H1 (cell line): ENCODE measurements at regions not wholly inside any gene's neighbourhood (a gene's known extent, or its start where the extent isn't known, plus 50 kb on each side); places are given as distances from the start of the nearest gene placed in this dataset.
A peak's percentile ranks its signal among the peaks of the same experiment; 100 is the strongest.

Experiments used
- CTCF ChIA-PET: fragments of 300-600 bp; sonication (Branson Sonifier 250); formaldehyde crosslinking; loops from one replicate; lab custom pipeline; 2021; ENCODE audit not compliant: partially characterized antibody; lab: Charles Lee
- POLR2A ChIA-PET: fragments of 300-600 bp; sonication (Branson Sonifier 250); formaldehyde crosslinking; loops from one replicate; lab custom pipeline; 2021; ENCODE audit warnings: inconsistent platforms; ENCODE audit not compliant: partially characterized antibody; lab: Charles Lee
- DNase-seq, 2 experiments: peaks; one replicate each; pipeline versions ENCODE4 v3.0.0 to v3.0.0-alpha.2; 2010 to 2022; ENCODE audit warnings: low spot score in 2 of 2, low read depth in 1 of 2, mixed read lengths in 1 of 2
- FAIRE-seq: peaks from 2 replicates; lab custom pipeline; 2011; peaks lifted over from hg19 to GRCh38; lab: Jason Lieb, UNC
- H2AFZ ChIP-seq: 2 replicates; pipeline ENCODE4 v1.8.1; 2012; ENCODE audit warnings: low read length, inconsistent platforms
- H2AK5ac ChIP-seq: 2 replicates; pipeline ENCODE4 v1.6.1; 2013; ENCODE audit warnings: low read depth, low read length
- H2BK120ac ChIP-seq: replicated peaks from 2 replicates; pipeline ENCODE3; 2013; ENCODE audit warnings: low read depth, low read length, inconsistent platforms
- H2BK12ac ChIP-seq: 2 replicates; pipeline ENCODE4 v1.6.1; 2013; ENCODE audit warnings: low read depth, low read length
- H2BK15ac ChIP-seq: 2 replicates; pipeline ENCODE4 v1.6.1; 2013; ENCODE audit warnings: low read length
- H2BK20ac ChIP-seq: 2 replicates; pipeline ENCODE4 v1.6.1; 2013; ENCODE audit warnings: low read length
- H2BK5ac ChIP-seq: 2 replicates; pipeline ENCODE4 v1.6.1; 2013; ENCODE audit warnings: low read depth, low read length
- H3K14ac ChIP-seq: 2 replicates; pipeline ENCODE4 v1.6.1; 2013; ENCODE audit warnings: inconsistent platforms; ENCODE audit not compliant: insufficient read length
- H3K18ac ChIP-seq: 2 replicates; pipeline ENCODE4 v1.6.1; 2013; ENCODE audit warnings: low read length; ENCODE audit errors: extremely low read depth
- H3K23ac ChIP-seq: 2 replicates; pipeline ENCODE4 v1.6.1; 2013; ENCODE audit warnings: inconsistent platforms; ENCODE audit not compliant: insufficient read length
- H3K23me2 ChIP-seq: 2 replicates; pipeline ENCODE4 v1.6.1; 2013; ENCODE audit warnings: low read depth, low read length
- H3K27ac ChIP-seq: 2 replicates; pipeline ENCODE4 v1.6.1; 2011; ENCODE audit warnings: low read depth, low read length, inconsistent platforms
- H3K27me3 ChIP-seq, 4 experiments: replicated peaks in 1 of 4; 1 replicate in 1 of 4; 2 replicates in 3 of 4; pipeline versions ENCODE4 v1.6.1 to v1.8.1; 2011 to 2013; ENCODE audit warnings: low read length in 3 of 4, mild to moderate bottlenecking in 3 of 4, inconsistent platforms in 2 of 4, mixed read lengths in 2 of 4, moderate library complexity in 1 of 4; ENCODE audit not compliant: control insufficient read depth in 3 of 4, insufficient read depth in 3 of 4; ENCODE audit errors: extremely low read depth in 1 of 4
- H3K36me3 ChIP-seq, 4 experiments: 2 replicates each; pipeline versions ENCODE4 v1.6.1 to v1.8.1; 2011 to 2013; ENCODE audit warnings: mild to moderate bottlenecking in 4 of 4, low read length in 3 of 4, moderate library complexity in 2 of 4, control low read depth in 1 of 4, inconsistent platforms in 1 of 4; ENCODE audit not compliant: insufficient read depth in 4 of 4, control insufficient read depth in 2 of 4
- H3K4ac ChIP-seq: replicated peaks from 2 replicates; pipeline ENCODE3; 2013; ENCODE audit warnings: low read length, low read depth, mixed read lengths, inconsistent platforms; ENCODE audit not compliant: insufficient read length
- H3K4me1 ChIP-seq, 4 experiments: replicated peaks in 1 of 4; 1 replicate in 1 of 4; 2 replicates in 3 of 4; pipeline versions ENCODE4 v1.6.1 to v1.8.1; 2011 to 2013; ENCODE audit warnings: low read length in 3 of 4, inconsistent platforms in 2 of 4, mixed read lengths in 1 of 4; ENCODE audit not compliant: insufficient read depth in 4 of 4, control insufficient read depth in 3 of 4
- H3K4me2 ChIP-seq, 2 experiments: 2 replicates each; pipeline versions ENCODE4 v1.6.1 to v1.8.1; 2011 to 2013; ENCODE audit warnings: low read depth in 2 of 2, low read length in 2 of 2, control low read depth in 1 of 2, inconsistent platforms in 1 of 2, mild to moderate bottlenecking in 1 of 2; ENCODE audit not compliant: insufficient read depth in 1 of 2
- H3K4me3 ChIP-seq, 4 experiments: fragments of 200-600, 300-600 bp in 1 of 4; sonication (generic), shearing (Covaris generic), sonication (Bioruptor Twin) in 1 of 4; 2 replicates each; pipeline versions ENCODE4 v1.5.1 to v1.8.1; 2011 to 2016; ENCODE audit warnings: low read length in 4 of 4, low read depth in 3 of 4, control low read depth in 2 of 4, inconsistent platforms in 2 of 4, mild to moderate bottlenecking in 2 of 4, mixed read lengths in 1 of 4, moderate library complexity in 1 of 4; ENCODE audit not compliant: insufficient read depth in 2 of 4; ENCODE audit errors: extremely low read depth in 1 of 4
- H3K56ac ChIP-seq: replicated peaks from 2 replicates; pipeline ENCODE3; 2013; ENCODE audit warnings: low read depth, mild to moderate bottlenecking, mixed read lengths, low read length, inconsistent platforms; ENCODE audit not compliant: insufficient read length
- H3K79me1 ChIP-seq: 2 replicates; pipeline ENCODE4 v1.6.1; 2013; ENCODE audit warnings: low read depth, low read length, control low read depth
- H3K79me2 ChIP-seq, 2 experiments: 2 replicates each; pipeline versions ENCODE4 v1.6.1 to v1.8.1; 2012 to 2013; ENCODE audit warnings: low read length in 2 of 2, mild to moderate bottlenecking in 2 of 2, inconsistent platforms in 1 of 2; ENCODE audit not compliant: insufficient read depth in 2 of 2, control insufficient read depth in 1 of 2
- H3K9ac ChIP-seq, 4 experiments: replicated peaks in 1 of 4; 1 replicate in 1 of 4; 2 replicates in 3 of 4; pipeline versions ENCODE4 v1.6.1 to v1.8.1; 2011 to 2013; ENCODE audit warnings: low read depth in 3 of 4, low read length in 3 of 4, control low read depth in 2 of 4, mild to moderate bottlenecking in 2 of 4, moderate library complexity in 2 of 4, inconsistent platforms in 1 of 4; ENCODE audit errors: extremely low read depth in 1 of 4
- H3K9me3 ChIP-seq, 2 experiments: 2 replicates each; pipeline versions ENCODE4 v1.6.1 to v1.8.1; 2012 to 2013; ENCODE audit warnings: mild to moderate bottlenecking in 2 of 2, moderate library complexity in 2 of 2, control low read depth in 1 of 2, inconsistent platforms in 1 of 2, low read depth in 1 of 2, low read length in 1 of 2, mixed read lengths in 1 of 2; ENCODE audit not compliant: insufficient read depth in 2 of 2
- H4K20me1 ChIP-seq, 2 experiments: replicated peaks in 1 of 2; 2 replicates each; pipeline versions ENCODE3 to v1.8.1; 2011 to 2013; ENCODE audit warnings: inconsistent platforms in 2 of 2, low read length in 2 of 2, mild to moderate bottlenecking in 1 of 2; ENCODE audit not compliant: insufficient read depth in 2 of 2, control insufficient read depth in 1 of 2
- H4K5ac ChIP-seq: 2 replicates; pipeline ENCODE4 v1.6.1; 2013; ENCODE audit warnings: low read length, low read depth, mixed read lengths, inconsistent platforms; ENCODE audit not compliant: insufficient read length
- H4K8ac ChIP-seq: 2 replicates; pipeline ENCODE4 v1.8.0; 2013; ENCODE audit warnings: mild to moderate bottlenecking, moderate library complexity, low read length, inconsistent platforms; ENCODE audit not compliant: insufficient read depth; ENCODE audit errors: extremely low read depth
- H4K91ac ChIP-seq: replicated peaks from 2 replicates; pipeline ENCODE3; 2013; ENCODE audit warnings: low read length, mixed read lengths, inconsistent platforms; ENCODE audit not compliant: insufficient read length
- BACH1 ChIP-seq: IDR thresholded peaks from 2 replicates; pipeline ENCODE4 v1.6.1; 2012; ENCODE audit warnings: low read length, improper control_type of control experiment
- CEBPB ChIP-seq: IDR thresholded peaks from 2 replicates; pipeline ENCODE4 v1.6.1; 2012; ENCODE audit warnings: low read depth, low read length
- EP300 ChIP-seq, 2 experiments: IDR thresholded peaks; 1 replicate in 1 of 2; 2 replicates in 1 of 2; pipeline ENCODE4 v1.6.1; 2011 to 2012; ENCODE audit warnings: low read depth in 2 of 2, low read length in 2 of 2, mild to moderate bottlenecking in 2 of 2, borderline replicate concordance in 1 of 2, inconsistent platforms in 1 of 2, moderate library complexity in 1 of 2
- JUND ChIP-seq: IDR thresholded peaks from 2 replicates; pipeline ENCODE4 v1.6.1; 2011; ENCODE audit warnings: mild to moderate bottlenecking, improper control_type of control experiment, low read length
- KDM1A ChIP-seq: fragments of 200-600, 300-600 bp; sonication (generic); IDR thresholded peaks from 2 replicates; pipeline ENCODE4 v1.7.1; 2016; ENCODE audit warnings: mild to moderate bottlenecking, low read length, borderline replicate concordance
- KDM4A ChIP-seq: IDR thresholded peaks from one replicate; pipeline ENCODE4 v1.7.1; 2012; ENCODE audit warnings: low read depth, mild to moderate bottlenecking, moderate library complexity, low read length, inconsistent platforms; ENCODE audit not compliant: severe bottlenecking
- MAFK ChIP-seq: IDR thresholded peaks from 2 replicates; pipeline ENCODE4 v1.6.1; 2012; ENCODE audit warnings: low read depth, mild to moderate bottlenecking, improper control_type of control experiment, low read length
- RNF2 ChIP-seq: fragments of 200-900, 300-1000 bp; sonication (generic); IDR thresholded peaks from 2 replicates; pipeline ENCODE4 v1.7.1; 2016; ENCODE audit warnings: borderline replicate concordance, low read depth, mild to moderate bottlenecking, antibody characterized with exemption, low read length; ENCODE audit not compliant: poor library complexity, severe bottlenecking; ENCODE audit errors: missing control alignments
- SRF ChIP-seq: IDR thresholded peaks from 2 replicates; pipeline ENCODE4 v1.6.1; 2011; ENCODE audit warnings: mild to moderate bottlenecking, low read depth, low read length, moderate library complexity
- TAF7 ChIP-seq: optimal IDR thresholded peaks from 2 replicates; pipeline ENCODE3; 2011; ENCODE audit warnings: low read depth, mild to moderate bottlenecking, inconsistent platforms, low read length, moderate library complexity, borderline replicate concordance
- WGBS, 2 experiments: shearing (Covaris generic) in 1 of 2; methylation state at CpG; one replicate each; pipeline versions ENCODE4 v1.1.6 to v1.1.7; 2013 to 2015; ENCODE audit warnings: low lambda C conversion rate in 2 of 2, mixed read lengths in 2 of 2, inconsistent platforms in 1 of 2, low coverage in 1 of 2, missing lambda C conversion rate in 1 of 2; ENCODE audit not compliant: insufficient replicate concordance in 2 of 2, insufficient coverage in 1 of 2, insufficient read length in 1 of 2; ENCODE audit errors: extremely low coverage in 1 of 2, missing lambda C conversion rate in 1 of 2; 5-methylcytosine and 5-hydroxymethylcytosine counted together
- TF ChIP-seq, protein P1 (sequence below): IDR thresholded peaks from 2 replicates; pipeline ENCODE4 v1.6.1; 2012; ENCODE audit warnings: inconsistent platforms

- no peak overlapping the region for H2BK120ac ChIP-seq
- H3K36me3 ChIP-seq, result no peaks in the 10 kb centered on the region
- no peak overlapping the region for H3K23ac ChIP-seq
- H2BK5ac ChIP-seq, result no peak overlapping the region
- 86% methylated on average over 6 of the region's 6 CpGs; no CpG with 5 or more reads in 1 of the 2 experiments for WGBS, 2 experiments
- H3K4me3 ChIP-seq, result no peak overlapping the region
- H3K4ac ChIP-seq, result no peak overlapping the region
- POLR2A ChIA-PET, result no interaction called here
- H3K9me3 ChIP-seq, result no peaks in the 10 kb centered on the region
- no peak overlapping the region for H2BK12ac ChIP-seq
- H3K23me2 ChIP-seq, result no peaks in the 10 kb centered on the region
- no peak for FAIRE-seq
- no peaks in the 10 kb centered on the region for H3K79me2 ChIP-seq
- no peaks in the 10 kb centered on the region for H4K20me1 ChIP-seq
- H4K91ac ChIP-seq, result no peak overlapping the region
- no peaks in the 10 kb centered on the region for H3K79me1 ChIP-seq
- H4K8ac ChIP-seq, result no peak overlapping the region
- H3K9ac ChIP-seq, result no peak overlapping the region
- H3K56ac ChIP-seq, result no peak overlapping the region
- CTCF ChIA-PET, result interaction anchor here (0.6 kb wide), 1 partner anchor 968 kb away, joined by 3 read pairs; no protein-coding TSS in a partner anchor
- no peak overlapping the region for H2AFZ ChIP-seq
- H2BK15ac ChIP-seq, result no peak overlapping the region
- H2BK20ac ChIP-seq, result peak overlapping the region; percentile 82; the same call in 1 of the 2 replicates
- no peak overlapping the region for H3K4me2 ChIP-seq
- no peak overlapping the region for H3K14ac ChIP-seq
- H3K27ac ChIP-seq, result no peak overlapping the region
- no peak overlapping the region for H4K5ac ChIP-seq
- H3K27me3 ChIP-seq, result no peaks in the 10 kb centered on the region
- no peak overlapping the region for H3K18ac ChIP-seq
- DNase-seq, result no peak
- H3K4me1 ChIP-seq, result 0 out of 7 replicates have a peak, but pooled peaks cover 0 to 2% (median 0%) of the 10 kb centered on the region in 4 experiments
- H2AK5ac ChIP-seq, result no peak overlapping the region
- TF ChIP-seq TAF7 (no peak), SRF (no peak), BACH1 (no peak), EP300 (IDR thresholded peaks at IDR 0.05; ENCODE audit: borderline replicate concordance in 1 of 2, low read depth in 2 of 2, low read length in 2 of 2) (no peak), JUND (no peak), KDM1A (no peak), MAFK (no peak), CEBPB (no peak), KDM4A (no peak), RNF2 (no peak)
- TF ChIP-seq, protein P1, sequence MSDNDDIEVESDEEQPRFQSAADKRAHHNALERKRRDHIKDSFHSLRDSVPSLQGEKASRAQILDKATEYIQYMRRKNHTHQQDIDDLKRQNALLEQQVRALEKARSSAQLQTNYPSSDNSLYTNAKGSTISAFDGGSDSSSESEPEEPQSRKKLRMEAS, result no peak
Measured at GRCh38 chr9:107847978-107848964, 358.7 kb upstream of the KLF4 start.
